Suprapubic skin (tissue), 4 donors: ENCODE measurements at regions not wholly inside any gene's neighbourhood (a gene's known extent, or its start where the extent isn't known, plus 50 kb on each side); places are given as distances from the start of the nearest gene placed in this dataset.

Experiments used
- DNase-seq, 2 donors: peaks; one replicate each; pipeline ENCODE4 v3.0.0-alpha.2; 2019; ENCODE audit warnings: low spot score in 2 of 2
- H3K27ac ChIP-seq: fragments of 200-600 bp; sonication (generic); one replicate; pipeline ENCODE4 v1.5.1; 2019
- H3K27me3 ChIP-seq: fragments of 200-600 bp; sonication (generic); one replicate; pipeline ENCODE4 v1.5.1; 2019
- H3K36me3 ChIP-seq: fragments of 200-600 bp; sonication (generic); one replicate; pipeline ENCODE4 v1.5.1; 2019
- H3K4me1 ChIP-seq: fragments of 200-600 bp; sonication (generic); one replicate; pipeline ENCODE4 v1.5.1; 2019
- H3K4me3 ChIP-seq: fragments of 200-600 bp; sonication (generic); one replicate; pipeline ENCODE4 v1.5.1; 2019; ENCODE audit warnings: mild to moderate bottlenecking
- H3K9me3 ChIP-seq: fragments of 200-600 bp; sonication (generic); one replicate; pipeline ENCODE4 v1.5.1; 2019
- CTCF ChIP-seq, 2 donors: fragments of 200-600 bp in 1 of 2; fragments of 450-650 bp in 1 of 2; sonication (generic) in 1 of 2; IDR thresholded peaks; one replicate each; pipeline ENCODE4 v1.5.1; 2016 to 2019; ENCODE audit warnings: antibody characterized with exemption in 2 of 2, mild to moderate bottlenecking in 1 of 2, moderate library complexity in 1 of 2
- EP300 ChIP-seq: sonication (generic); formaldehyde crosslinking; IDR thresholded peaks from one replicate; pipeline ENCODE4 v1.6.1; 2017; ENCODE audit warnings: antibody characterized with exemption
- POLR2A ChIP-seq, 2 donors: fragments of 450-650 bp; IDR thresholded peaks; one replicate each; pipeline ENCODE4 v1.6.1; 2017; ENCODE audit warnings: antibody characterized with exemption in 2 of 2, mild to moderate bottlenecking in 2 of 2, moderate library complexity in 2 of 2
- POLR2AphosphoS5 ChIP-seq, 3 donors: sonication (generic); formaldehyde crosslinking; IDR thresholded peaks; one replicate each; pipeline ENCODE4 v1.6.1; 2017; ENCODE audit warnings: antibody characterized with exemption in 3 of 3
- WGBS: methylation state at CpG from one replicate; pipeline ENCODE4 v1.1.5; 2018; 5-methylcytosine and 5-hydroxymethylcytosine counted together

GRCh38 chr3:38970851-38971638 lies 80.7 kb downstream of the SCN11A start:
- TF ChIP-seq POLR2AphosphoS5 (IDR thresholded peaks at IDR 0.05): no peak
- 94% methylated on average over 7 of the region's 7 CpGs for WGBS
- Histone ChIP-seq H3K27ac (no peak overlapping the region), H3K27me3 (peaks cover 9% of the 10 kb centered on the region), H3K4me3 (no peak overlapping the region), H3K4me1 (no peaks in the 10 kb centered on the region), H3K36me3 (no peaks in the 10 kb centered on the region), H3K9me3 (no peaks in the 10 kb centered on the region)
- no peak for DNase-seq

- Histone ChIP-seq H3K36me3 (no peaks in the 10 kb centered on the region), H3K27ac (no peak overlapping the region), H3K4me1 (no peaks in the 10 kb centered on the region), H3K27me3 (peaks cover 9% of the 10 kb centered on the region), H3K4me3 (no peak overlapping the region), H3K9me3 (no peaks in the 10 kb centered on the region)
- WGBS: 51% methylated on average over 9 of the region's 9 CpGs
- no peak for DNase-seq
- no peak for TF ChIP-seq POLR2A (IDR thresholded peaks at IDR 0.05)
- no peak for TF ChIP-seq CTCF (IDR thresholded peaks at IDR 0.05)
- TF ChIP-seq EP300: no peak
- no peak for TF ChIP-seq POLR2AphosphoS5 (IDR thresholded peaks at IDR 0.05)
Observed at GRCh38 chr3:38969317-38970235, 82.2 kb downstream of the SCN11A start.

GRCh38 chr3:38968891-38969290 lies 82.9 kb downstream of the SCN11A start:
- Histone ChIP-seq H3K27me3 (peaks cover 9% of the 10 kb centered on the region), H3K4me1 (no peaks in the 10 kb centered on the region), H3K36me3 (no peaks in the 10 kb centered on the region), H3K4me3 (no peak overlapping the region), H3K9me3 (no peaks in the 10 kb centered on the region), H3K27ac (no peak overlapping the region)
- no peak for DNase-seq
- no peak for TF ChIP-seq POLR2AphosphoS5 (IDR thresholded peaks at IDR 0.05)
- whole genome bisulfite sequencing: 59% methylated on average over 2 of the region's 2 CpGs

GRCh38 chr3:38968403-38968802 lies 83.3 kb downstream of the SCN11A start:
- Histone ChIP-seq H3K27me3 (peaks cover 9% of the 10 kb centered on the region), H3K4me1 (no peaks in the 10 kb centered on the region), H3K9me3 (no peaks in the 10 kb centered on the region), H3K4me3 (no peak overlapping the region), H3K27ac (no peak overlapping the region), H3K36me3 (no peaks in the 10 kb centered on the region)
- no peak for TF ChIP-seq CTCF (IDR thresholded peaks at IDR 0.05)
- no peak for TF ChIP-seq POLR2A (IDR thresholded peaks at IDR 0.05)
- TF ChIP-seq POLR2AphosphoS5 (IDR thresholded peaks at IDR 0.05): no peak
- TF ChIP-seq EP300: no peak
- no peak for DNase-seq
- 83% methylated on average over 4 of the region's 4 CpGs for WGBS

GRCh38 chr3:38967693-38967989 lies 84.1 kb downstream of the SCN11A start:
- Histone ChIP-seq H3K4me1 (no peaks in the 10 kb centered on the region), H3K9me3 (no peaks in the 10 kb centered on the region), H3K36me3 (no peaks in the 10 kb centered on the region), H3K27me3 (peaks cover 9% of the 10 kb centered on the region), H3K4me3 (no peak overlapping the region), H3K27ac (no peak overlapping the region)
- TF ChIP-seq POLR2A (IDR thresholded peaks at IDR 0.05) (no peak), EP300 (no peak), CTCF (IDR thresholded peaks at IDR 0.05) (no peak), POLR2AphosphoS5 (IDR thresholded peaks at IDR 0.05) (no peak)
- no peak for DNase-seq
- WGBS: 79% methylated on average over 1 of the region's 1 CpG
